ENCODE measurements at regions not wholly inside any gene's neighbourhood (a gene's known extent, or its start where the extent isn't known, plus 50 kb on each side); places are given as distances from the start of the nearest gene placed in this dataset.

- Mint-ChIP-seq H3K4me1 (peaks cover 30 to 32% of the 10 kb centered on the region in 2 experiments), H3K27ac (no peak overlapping the region), H3K9me3 (peaks cover 11% of the 10 kb centered on the region in 2 experiments), H3K27me3 (ENCODE audit: low read depth) (no peaks in the 10 kb centered on the region; the same call in 1 of the 2 replicates), H3K4me3 (no peak overlapping the region), H3K36me3 (ENCODE audit: insufficient read depth in 1 of 3, low read depth in 3 of 3) (peaks cover 8 to 17% (median 11%) of the 10 kb centered on the region in 3 experiments; a peak in 6 of 7 replicates)
- Histone ChIP-seq H2BK120ac (ENCODE audit: low read depth, low read length, poor library complexity, severe bottlenecking) (no peak overlapping the region), H2AFZ (ENCODE audit: low read length) (no peak overlapping the region), H3K27ac (ENCODE audit: insufficient read length, low read depth, low read length) (no peak overlapping the region), H4K91ac (ENCODE audit: insufficient read length, low read depth, low read length) (no peak overlapping the region), H2AK5ac (ENCODE audit: insufficient read length, low read length) (no peak overlapping the region), H3K14ac (ENCODE audit: insufficient read depth, low read length) (no peak overlapping the region), H3K4me2 (ENCODE audit: insufficient read depth, insufficient read length, low read length) (no peak overlapping the region), H3K79me1 (ENCODE audit: insufficient read depth, low read depth, low read length, poor library complexity, severe bottlenecking) (no peaks in the 10 kb centered on the region), H4K8ac (replicated peaks; ENCODE audit: insufficient read length, low read depth, low read length) (no peak overlapping the region), H4K20me1 (ENCODE audit: control insufficient read depth, insufficient read depth, insufficient read length) (no peaks in the 10 kb centered on the region), H3K23me2 (ENCODE audit: insufficient read length, low read depth, low read length, poor library complexity, severe bottlenecking) (no peaks in the 10 kb centered on the region), H3T11ph (ENCODE audit: low read length) (no peak overlapping the region), H3K23ac (ENCODE audit: insufficient read length, low read depth, low read length) (no peak overlapping the region), H3K79me2 (ENCODE audit: insufficient read depth, low read length) (no peaks in the 10 kb centered on the region), H3K4me1 (ENCODE audit: insufficient read depth, low read length) (peaks cover 6% of the 10 kb centered on the region), H2BK12ac (ENCODE audit: insufficient read length, low read depth, low read length) (no peak overlapping the region), H2BK5ac (ENCODE audit: insufficient read length, low read length) (no peak overlapping the region), H3K4ac (ENCODE audit: low read depth, low read length) (no peak overlapping the region), H3K56ac (ENCODE audit: insufficient read length, low read depth, low read length) (no peak overlapping the region), H3K9ac (ENCODE audit: extremely low read depth, insufficient read length, low read length) (no peak overlapping the region), H2BK15ac (ENCODE audit: low read depth, low read length) (no peak overlapping the region), H3K27me3 (ENCODE audit: insufficient read depth, low read length) (no peaks in the 10 kb centered on the region), H4K5ac (ENCODE audit: insufficient read length, low read depth, low read length) (no peak overlapping the region), H2BK20ac (ENCODE audit: low read depth, low read length, poor library complexity, severe bottlenecking) (no peak overlapping the region), H3K9me3 (ENCODE audit: control insufficient read depth, low read depth, low read length) (peaks cover 5% of the 10 kb centered on the region), H3K18ac (ENCODE audit: insufficient read length, low read depth, low read length) (no peak overlapping the region)
- no peak for TF ChIP-seq CTCF (conservative IDR thresholded peaks at IDR 0.05)
- no peak for DNase-seq
- no CpG with 5 or more reads among the region's 3 CpGs for WGBS (ENCODE audit: extremely low coverage, insufficient read length, low lambda C conversion rate)
Measured at GRCh38 chr9:115191667-115192066, 73.7 kb upstream of the TNC start.
